ENCODE measurements at regions not wholly inside any gene's neighbourhood (a gene's known extent, or its start where the extent isn't known, plus 50 kb on each side); places are given as distances from the start of the nearest gene placed in this dataset.
A peak's percentile ranks its signal among the peaks of the same experiment; 100 is the strongest.
"Not testable (repeated sequence)": the region's sequence is repeated elsewhere in the genome, so short reads cannot be mapped to it uniquely, and the experiment has no call there.

GRCh38 chr12:73589220-73589619, 948.4 kb upstream of the ATXN7L3B start:
- no peaks in the 10 kb centered on the region for H3K4me1 ChIP-seq
- no peak for DNase-seq
- H3K4me3 ChIP-seq: no peak overlapping the region
- ATAC-seq: no peak
- intact Hi-C loops (cut with DNase I): no loop called here
- no peaks in the 10 kb centered on the region for H3K27me3 ChIP-seq
- H3K36me3 ChIP-seq: no peaks in the 10 kb centered on the region
- peaks cover 0 to 15% of the 10 kb centered on the region in 2 donors for H3K9me3 ChIP-seq
- TF ChIP-seq CTCF (IDR thresholded peaks at IDR 0.05): no peak
- H3K27ac ChIP-seq: no peak overlapping the region

- ATAC-seq (no peak), DNase-seq (no peak)
- no peaks in the 10 kb centered on the region for H3K27me3 ChIP-seq
- H3K4me1 ChIP-seq: no peaks in the 10 kb centered on the region
- no peak overlapping the region for H3K4me3 ChIP-seq
- no peak for TF ChIP-seq CTCF (IDR thresholded peaks at IDR 0.05)
- no peak overlapping the region for H3K27ac ChIP-seq
- no peaks in the 10 kb centered on the region for H3K36me3 ChIP-seq
- intact Hi-C loops (cut with DNase I): no loop called here
- no peaks in the 10 kb centered on the region for H3K9me3 ChIP-seq
Observed at GRCh38 chr12:73598626-73599025, 939.0 kb upstream of the ATXN7L3B start.

GRCh38 chr12:73599268-73599667, 938.4 kb upstream of the ATXN7L3B start:
- intact Hi-C loops (cut with DNase I): no loop called here
- no peaks in the 10 kb centered on the region for H3K27me3 ChIP-seq
- no peak for DNase-seq

GRCh38 chr12:73605925-73606324, 931.7 kb upstream of the ATXN7L3B start:
- ATAC-seq; H3K4me3 ChIP-seq; H3K4me1 ChIP-seq; intact Hi-C loops (cut with DNase I); H3K27ac ChIP-seq; H3K36me3 ChIP-seq; H3K27me3 ChIP-seq: not testable (repeated sequence)
- DNase-seq: peak in 1 of 4 donors; percentile 20
- H3K9me3 ChIP-seq: peaks cover 0 to 11% of the 10 kb centered on the region in 2 donors

More at GRCh38 chr12:73599268-73599667, 938.4 kb upstream of the ATXN7L3B start:
- no peak for ATAC-seq
- H3K4me1 ChIP-seq: no peaks in the 10 kb centered on the region
- no peaks in the 10 kb centered on the region for H3K36me3 ChIP-seq
- no peak for TF ChIP-seq CTCF (IDR thresholded peaks at IDR 0.05)
- no peak overlapping the region for H3K27ac ChIP-seq
- H3K4me3 ChIP-seq: no peak overlapping the region
- H3K9me3 ChIP-seq: no peaks in the 10 kb centered on the region

GRCh38 chr12:73612551-73612950, 925.1 kb upstream of the ATXN7L3B start:
- no peak overlapping the region for H3K4me3 ChIP-seq
- ATAC-seq: no peak
- intact Hi-C loops (cut with DNase I): no loop called here

More at GRCh38 chr12:73612551-73612950, 925.1 kb upstream of the ATXN7L3B start:
- no peak overlapping the region for H3K27ac ChIP-seq
- no peak for DNase-seq
- no peaks in the 10 kb centered on the region for H3K27me3 ChIP-seq
- H3K36me3 ChIP-seq: no peaks in the 10 kb centered on the region
- H3K9me3 ChIP-seq: peaks cover 0 to 3% of the 10 kb centered on the region in 2 donors
- H3K4me1 ChIP-seq: no peaks in the 10 kb centered on the region
- no peak for TF ChIP-seq CTCF (IDR thresholded peaks at IDR 0.05)
